ENCODE measurements at regions not wholly inside any gene's neighbourhood (a gene's known extent, or its start where the extent isn't known, plus 50 kb on each side); places are given as distances from the start of the nearest gene placed in this dataset.
"Not testable (repeated sequence)": the region's sequence is repeated elsewhere in the genome, so short reads cannot be mapped to it uniquely, and the experiment has no call there.

- no peak for DNase-seq (ENCODE audit: low read depth)
Observed at GRCh38 chr1:83131692-83131955, 867.3 kb downstream of the TTLL7 start.

GRCh38 chr1:83130886-83131691 lies 867.8 kb downstream of the TTLL7 start:
- DNase-seq (ENCODE audit: low read depth): no peak

- no peak for DNase-seq (ENCODE audit: low read depth)
Observed at GRCh38 chr1:83129107-83129506, 869.8 kb downstream of the TTLL7 start.

GRCh38 chr1:83125456-83125855 lies 873.5 kb downstream of the TTLL7 start:
- DNase-seq (ENCODE audit: low read depth): no peak

- DNase-seq (ENCODE audit: low read depth): no peak
Observed at GRCh38 chr1:83123019-83123418, 875.9 kb downstream of the TTLL7 start.

- no peak for DNase-seq (ENCODE audit: low read depth)
Observed at GRCh38 chr1:83118472-83118871, 880.5 kb downstream of the TTLL7 start.

GRCh38 chr1:83117030-83117429 lies 881.9 kb downstream of the TTLL7 start:
- not testable (repeated sequence) for DNase-seq (ENCODE audit: low read depth)

GRCh38 chr1:83115785-83116184 lies 883.1 kb downstream of the TTLL7 start:
- DNase-seq (ENCODE audit: low read depth): no peak

GRCh38 chr1:83114136-83114834 lies 884.6 kb downstream of the TTLL7 start:
- no peak for DNase-seq (ENCODE audit: low read depth)

GRCh38 chr1:83113652-83114051 lies 885.3 kb downstream of the TTLL7 start:
- no peak for DNase-seq (ENCODE audit: low read depth)

- DNase-seq (ENCODE audit: low read depth): no peak
Observed at GRCh38 chr1:83112248-83112885, 886.6 kb downstream of the TTLL7 start.

- DNase-seq (ENCODE audit: low read depth): no peak
Observed at GRCh38 chr1:83110156-83110555, 888.8 kb downstream of the TTLL7 start.

GRCh38 chr1:83109692-83110091 lies 889.2 kb downstream of the TTLL7 start:
- no peak for DNase-seq (ENCODE audit: low read depth)

- no peak for DNase-seq (ENCODE audit: low read depth)
Observed at GRCh38 chr1:83104558-83104957, 894.4 kb downstream of the TTLL7 start.

- DNase-seq (ENCODE audit: low read depth): no peak
Observed at GRCh38 chr1:83103341-83103740, 895.6 kb downstream of the TTLL7 start.

- no peak for DNase-seq (ENCODE audit: low read depth)
Observed at GRCh38 chr1:83102630-83103071, 896.3 kb downstream of the TTLL7 start.

- no peak for DNase-seq (ENCODE audit: low read depth)
Observed at GRCh38 chr1:83101406-83101805, 897.5 kb downstream of the TTLL7 start.

GRCh38 chr1:83100133-83100532 lies 898.8 kb downstream of the TTLL7 start:
- DNase-seq (ENCODE audit: low read depth): no peak

- no peak for DNase-seq (ENCODE audit: low read depth)
Observed at GRCh38 chr1:83098791-83099190, 900.1 kb downstream of the TTLL7 start.

GRCh38 chr1:83098131-83098530 lies 900.8 kb downstream of the TTLL7 start:
- DNase-seq (ENCODE audit: low read depth): no peak

- DNase-seq (ENCODE audit: low read depth): no peak
Observed at GRCh38 chr1:83097715-83098114, 901.2 kb downstream of the TTLL7 start.

GRCh38 chr1:83095570-83095969 lies 903.4 kb downstream of the TTLL7 start:
- DNase-seq (ENCODE audit: low read depth): no peak

- no peak for DNase-seq (ENCODE audit: low read depth)
Observed at GRCh38 chr1:83090195-83090594, 908.7 kb downstream of the TTLL7 start.

Data from ELR (cell line).